Peyer's patch (tissue), 4 donors: ENCODE measurements at regions not wholly inside any gene's neighbourhood (a gene's known extent, or its start where the extent isn't known, plus 50 kb on each side); places are given as distances from the start of the nearest gene placed in this dataset.

Experiments used
- CTCF ChIP-seq, 6 experiments: fragments of 450-650 bp in 4 of 6; fragments of 200-600 bp in 2 of 6; sonication (generic) in 1 of 6; IDR thresholded peaks; one replicate each; pipeline ENCODE4 v1.5.1; 2017 to 2019; ENCODE audit warnings: antibody characterized with exemption in 6 of 6, mild to moderate bottlenecking in 3 of 6, moderate library complexity in 1 of 6
- POLR2A ChIP-seq, 2 donors: fragments of 450-650 bp; IDR thresholded peaks; one replicate each; pipeline ENCODE4 v1.5.1; 2017; ENCODE audit warnings: antibody characterized with exemption in 2 of 2, mild to moderate bottlenecking in 2 of 2, moderate library complexity in 2 of 2

GRCh38 chr13:65088906-65089305 is 2141.2 kb downstream of the PCDH9 start:
- no peak for TF ChIP-seq POLR2A (IDR thresholded peaks at IDR 0.05)
- TF ChIP-seq CTCF (IDR thresholded peaks at IDR 0.05): no peak
